GM12878 (cell line): ENCODE measurements at regions not wholly inside any gene's neighbourhood (a gene's known extent, or its start where the extent isn't known, plus 50 kb on each side); places are given as distances from the start of the nearest gene placed in this dataset.

Experiments used
- BRCA1 ChIP-seq: IDR thresholded peaks from 2 replicates; pipeline ENCODE4 v1.6.1; 2011; ENCODE audit warnings: low read depth, low read length, improper control_type of control experiment
- POLR2A ChIP-seq: IDR thresholded peaks from 2 replicates; pipeline ENCODE4 v1.6.1; 2011; ENCODE audit warnings: low read depth, mild to moderate bottlenecking, low read length
- TF ChIP-seq, protein P1 (sequence below), 3 experiments: IDR thresholded peaks in 2 of 3; conservative IDR thresholded peaks in 1 of 3; 2 replicates each; pipeline ENCODE4 v1.5.1; 2011; ENCODE audit warnings: low read depth in 3 of 3, low read length in 3 of 3, mild to moderate bottlenecking in 3 of 3, control low read depth in 2 of 3, moderate library complexity in 2 of 3, inconsistent platforms in 1 of 3, mixed read lengths in 1 of 3; ENCODE audit not compliant: control insufficient read depth in 2 of 3, insufficient read depth in 1 of 3; ENCODE audit errors: extremely low read depth in 1 of 3

DNA sequence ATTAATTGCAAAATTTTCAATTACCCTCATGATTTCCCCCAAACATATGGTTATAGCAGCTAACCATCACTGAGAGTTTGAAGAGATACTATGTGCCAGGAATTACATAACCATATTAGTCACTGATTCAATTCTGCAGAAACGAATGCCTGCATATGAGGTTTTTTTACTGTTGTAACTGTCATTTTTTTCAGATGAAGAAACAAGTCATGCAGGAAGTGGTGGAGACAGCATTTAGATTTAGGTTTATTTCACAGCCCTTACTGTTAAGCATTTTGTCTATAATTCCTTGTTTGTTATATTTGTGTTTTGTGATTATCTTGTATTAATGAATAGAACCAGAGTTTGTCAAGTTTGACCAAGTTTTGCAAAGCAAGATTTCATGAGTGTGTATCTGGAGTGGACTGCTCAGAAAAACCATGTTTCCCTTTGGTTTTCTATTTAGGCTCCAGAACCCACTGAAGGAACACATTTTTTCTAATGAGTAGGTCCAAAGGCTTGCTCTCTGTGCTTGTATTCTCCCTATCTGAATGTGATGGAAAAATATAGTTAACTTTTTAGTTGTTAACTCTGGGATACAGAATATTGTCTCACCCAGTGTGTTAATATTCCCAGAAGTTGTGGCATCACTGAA is 308.5 kb upstream of the ADAMTS5 start:
- TF ChIP-seq, protein P1, sequence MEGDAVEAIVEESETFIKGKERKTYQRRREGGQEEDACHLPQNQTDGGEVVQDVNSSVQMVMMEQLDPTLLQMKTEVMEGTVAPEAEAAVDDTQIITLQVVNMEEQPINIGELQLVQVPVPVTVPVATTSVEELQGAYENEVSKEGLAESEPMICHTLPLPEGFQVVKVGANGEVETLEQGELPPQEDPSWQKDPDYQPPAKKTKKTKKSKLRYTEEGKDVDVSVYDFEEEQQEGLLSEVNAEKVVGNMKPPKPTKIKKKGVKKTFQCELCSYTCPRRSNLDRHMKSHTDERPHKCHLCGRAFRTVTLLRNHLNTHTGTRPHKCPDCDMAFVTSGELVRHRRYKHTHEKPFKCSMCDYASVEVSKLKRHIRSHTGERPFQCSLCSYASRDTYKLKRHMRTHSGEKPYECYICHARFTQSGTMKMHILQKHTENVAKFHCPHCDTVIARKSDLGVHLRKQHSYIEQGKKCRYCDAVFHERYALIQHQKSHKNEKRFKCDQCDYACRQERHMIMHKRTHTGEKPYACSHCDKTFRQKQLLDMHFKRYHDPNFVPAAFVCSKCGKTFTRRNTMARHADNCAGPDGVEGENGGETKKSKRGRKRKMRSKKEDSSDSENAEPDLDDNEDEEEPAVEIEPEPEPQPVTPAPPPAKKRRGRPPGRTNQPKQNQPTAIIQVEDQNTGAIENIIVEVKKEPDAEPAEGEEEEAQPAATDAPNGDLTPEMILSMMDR (IDR thresholded peaks at IDR 0.05 in 2 of 3, conservative IDR thresholded peaks at IDR 0.05 in 1 of 3; ENCODE audit: control insufficient read depth in 2 of 3, extremely low read depth in 1 of 3, insufficient read depth in 1 of 3, low read depth in 3 of 3, low read length in 3 of 3): no peak
- no peak for TF ChIP-seq POLR2A
- no peak for TF ChIP-seq BRCA1
